ENCODE measurements at regions not wholly inside any gene's neighbourhood (a gene's known extent, or its start where the extent isn't known, plus 50 kb on each side); places are given as distances from the start of the nearest gene placed in this dataset.

DNA sequence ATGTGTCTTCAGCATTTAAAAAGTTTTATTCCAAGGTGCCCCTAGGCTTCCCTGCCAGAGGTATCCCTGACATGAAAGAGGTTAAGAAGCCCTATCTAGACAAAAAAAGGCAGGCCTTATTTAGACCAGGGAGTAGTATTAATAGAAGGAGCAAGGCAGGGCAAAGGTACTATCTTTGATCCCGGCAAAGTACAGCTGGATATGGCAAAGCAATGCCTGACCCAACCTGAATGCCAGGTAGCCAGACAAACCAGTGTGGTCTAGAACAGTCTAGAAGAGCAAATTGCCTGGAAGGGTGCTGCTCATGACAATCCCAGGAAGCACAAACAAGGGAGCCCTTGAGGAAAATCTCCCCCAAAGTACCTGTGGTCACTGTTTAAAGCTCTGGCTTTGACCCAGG, 62.6 kb upstream of the SYT13 start:
- no peak overlapping the region for H3K9ac ChIP-seq (ENCODE audit: low read length)

DNA sequence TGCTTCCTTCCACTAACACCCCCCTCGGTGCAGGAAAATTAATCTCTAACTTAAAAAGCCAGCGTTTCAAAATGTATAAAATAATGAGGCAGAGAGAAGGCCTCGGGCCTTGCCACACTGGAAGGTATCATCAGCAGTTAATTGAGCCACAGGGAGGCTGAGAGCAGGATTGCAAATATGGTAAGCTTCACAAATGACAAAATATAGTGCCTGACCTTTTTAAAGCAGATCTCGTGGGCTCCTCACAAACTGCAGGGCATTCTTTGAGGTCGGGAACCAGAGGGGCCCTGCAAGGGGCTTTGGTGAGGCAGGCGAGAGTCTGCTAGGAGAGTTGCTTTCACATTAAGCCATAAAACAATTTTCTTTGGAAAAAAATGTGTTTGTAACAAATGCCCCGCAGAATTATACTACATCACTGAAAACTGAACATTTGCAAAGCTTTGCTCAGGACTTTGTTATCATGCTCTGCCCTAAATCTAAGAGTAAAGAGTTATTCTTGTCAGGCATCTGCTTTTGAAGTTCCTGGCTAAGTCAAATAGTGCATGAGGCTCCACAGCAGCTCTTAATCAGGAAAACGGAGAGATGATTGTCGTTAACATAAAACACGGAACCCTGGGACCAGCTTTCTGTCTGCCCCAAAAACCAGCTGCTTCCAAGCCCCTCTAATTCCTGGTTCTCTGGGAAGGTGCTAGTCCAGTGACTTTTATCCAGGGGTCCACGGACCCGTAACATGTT, 61.4 kb upstream of the SYT13 start:
- no peaks in the 10 kb centered on the region for H3K4me1 ChIP-seq (ENCODE audit: control insufficient read depth, insufficient read depth, low read depth, low read length)
- H3K27me3 ChIP-seq (ENCODE audit: control insufficient read depth in 1 of 2, insufficient read depth in 1 of 2, low read length in 2 of 2), result peaks cover 7 to 85% of the 10 kb centered on the region in 2 experiments
- H3K4me3 ChIP-seq (ENCODE audit: insufficient read depth in 1 of 2, low read depth in 1 of 2, low read length in 2 of 2), result no peak overlapping the region
- no peak overlapping the region for H3K9ac ChIP-seq (ENCODE audit: low read length)
- no peak overlapping the region for H2BK15ac ChIP-seq (ENCODE audit: low read depth, poor library complexity, severe bottlenecking)
- no peak overlapping the region for H3K14ac ChIP-seq (ENCODE audit: low read length in 2 of 2)
- H4K8ac ChIP-seq (ENCODE audit: low read length), result no peak overlapping the region
- peak overlapping the region; percentile 40 to 48 for H3K18ac ChIP-seq (ENCODE audit: low read depth in 1 of 2, low read length in 2 of 2)
- 50% methylated on average over 6 of the region's 12 CpGs for WGBS
- DNase-seq, result peak; percentile 33
- H3K4ac ChIP-seq (ENCODE audit: low read depth in 1 of 2, low read length in 2 of 2), result no peak overlapping the region
- no peak overlapping the region for H2BK120ac ChIP-seq (ENCODE audit: low read depth, low read length)
- no peak overlapping the region for H3K27ac ChIP-seq (ENCODE audit: low read length, poor library complexity, severe bottlenecking)
- no peak overlapping the region for H2BK12ac ChIP-seq (ENCODE audit: low read length in 2 of 2)
- H2AFZ ChIP-seq (ENCODE audit: low read depth, low read length), result no peak overlapping the region
- H3K36me3 ChIP-seq (ENCODE audit: control insufficient read depth in 1 of 2, insufficient read depth in 2 of 2, low read depth in 1 of 2, low read length in 2 of 2), result no peaks in the 10 kb centered on the region
- no peak overlapping the region for H3K23ac ChIP-seq (ENCODE audit: low read length in 2 of 2)
- H3K9me3 ChIP-seq (ENCODE audit: control insufficient read depth, low read length), result no peaks in the 10 kb centered on the region
- no peak overlapping the region for H2BK5ac ChIP-seq (ENCODE audit: low read depth, low read length, poor library complexity, severe bottlenecking)
- no peak overlapping the region for H3K4me2 ChIP-seq (ENCODE audit: low read length, poor library complexity, severe bottlenecking)
- H2AK5ac ChIP-seq (ENCODE audit: low read length, severe bottlenecking), result no peak overlapping the region
- no peak overlapping the region for H4K91ac ChIP-seq (ENCODE audit: low read length)
- no peaks in the 10 kb centered on the region for H3K79me1 ChIP-seq (replicated peaks; ENCODE audit: low read length, poor library complexity, severe bottlenecking)

More for the DNA sequence above, 62.6 kb upstream of the SYT13 start:
- Histone ChIP-seq H2AFZ (ENCODE audit: low read depth, low read length) (no peak overlapping the region), H2BK120ac (ENCODE audit: low read depth, low read length) (no peak overlapping the region), H3K4ac (ENCODE audit: low read depth in 1 of 2, low read length in 2 of 2) (no peak overlapping the region), H3K18ac (ENCODE audit: low read depth in 1 of 2, low read length in 2 of 2) (no peak overlapping the region), H2AK5ac (ENCODE audit: low read length, severe bottlenecking) (no peak overlapping the region), H3K4me1 (ENCODE audit: control insufficient read depth, insufficient read depth, low read depth, low read length) (no peaks in the 10 kb centered on the region), H2BK15ac (ENCODE audit: low read depth, poor library complexity, severe bottlenecking) (no peak overlapping the region), H3K4me3 (ENCODE audit: insufficient read depth in 1 of 2, low read depth in 1 of 2, low read length in 2 of 2) (no peak overlapping the region), H4K8ac (ENCODE audit: low read length) (no peak overlapping the region), H3K9me3 (ENCODE audit: control insufficient read depth, low read length) (no peaks in the 10 kb centered on the region), H2BK5ac (ENCODE audit: low read depth, low read length, poor library complexity, severe bottlenecking) (no peak overlapping the region), H3K23ac (ENCODE audit: low read length in 2 of 2) (no peak overlapping the region), H3K14ac (ENCODE audit: low read length in 2 of 2) (no peak overlapping the region), H3K79me1 (replicated peaks; ENCODE audit: low read length, poor library complexity, severe bottlenecking) (no peaks in the 10 kb centered on the region), H4K91ac (ENCODE audit: low read length) (no peak overlapping the region), H3K27ac (ENCODE audit: low read length, poor library complexity, severe bottlenecking) (no peak overlapping the region), H3K36me3 (ENCODE audit: control insufficient read depth in 1 of 2, insufficient read depth in 2 of 2, low read depth in 1 of 2, low read length in 2 of 2) (no peaks in the 10 kb centered on the region), H3K4me2 (ENCODE audit: low read length, poor library complexity, severe bottlenecking) (no peak overlapping the region), H2BK12ac (ENCODE audit: low read length in 2 of 2) (no peak overlapping the region), H3K27me3 (ENCODE audit: control insufficient read depth in 1 of 2, insufficient read depth in 1 of 2, low read length in 2 of 2) (peaks cover 4 to 83% of the 10 kb centered on the region in 2 experiments)
- no peak for DNase-seq
- WGBS, result 94% methylated on average over 1 of the region's 1 CpG

DNA sequence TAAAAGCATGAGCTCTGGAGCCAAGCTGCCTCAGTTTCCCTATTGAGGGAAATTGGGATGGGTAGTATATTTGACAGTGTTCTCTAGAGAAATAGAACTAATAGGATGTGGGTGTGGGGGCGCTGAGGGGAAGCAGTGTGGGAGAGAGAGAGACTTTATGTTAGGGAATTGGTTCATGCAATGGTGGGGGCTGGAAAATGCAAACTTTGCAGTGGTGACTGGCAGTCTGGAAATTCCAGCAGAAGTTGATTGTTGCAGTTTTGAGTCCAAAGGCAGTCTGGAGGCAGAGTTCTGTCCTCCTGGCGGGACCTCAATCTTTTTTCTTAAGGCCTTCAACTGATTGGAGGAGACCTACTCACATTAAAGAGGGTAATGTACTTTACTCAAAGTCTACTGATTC, 59.4 kb upstream of the SYT13 start:
- Histone ChIP-seq H3K23ac (ENCODE audit: low read length in 2 of 2) (no peak overlapping the region), H3K79me1 (replicated peaks; ENCODE audit: low read length, poor library complexity, severe bottlenecking) (no peaks in the 10 kb centered on the region), H3K27ac (ENCODE audit: low read length, poor library complexity, severe bottlenecking) (no peak overlapping the region), H2BK5ac (ENCODE audit: low read depth, low read length, poor library complexity, severe bottlenecking) (no peak overlapping the region), H3K27me3 (ENCODE audit: control insufficient read depth in 1 of 2, insufficient read depth in 1 of 2, low read length in 2 of 2) (peaks cover 10 to 82% of the 10 kb centered on the region in 2 experiments), H2BK15ac (ENCODE audit: low read depth, poor library complexity, severe bottlenecking) (no peak overlapping the region), H2AK5ac (ENCODE audit: low read length, severe bottlenecking) (no peak overlapping the region), H3K9me3 (ENCODE audit: control insufficient read depth, low read length) (no peaks in the 10 kb centered on the region), H3K4me1 (ENCODE audit: control insufficient read depth, insufficient read depth, low read depth, low read length) (no peaks in the 10 kb centered on the region), H3K9ac (ENCODE audit: low read length) (no peak overlapping the region), H4K91ac (ENCODE audit: low read length) (no peak overlapping the region), H3K18ac (ENCODE audit: low read depth in 1 of 2, low read length in 2 of 2) (no peak overlapping the region), H3K4ac (ENCODE audit: low read depth in 1 of 2, low read length in 2 of 2) (no peak overlapping the region), H2AFZ (ENCODE audit: low read depth, low read length) (no peak overlapping the region), H3K36me3 (ENCODE audit: control insufficient read depth in 1 of 2, insufficient read depth in 2 of 2, low read depth in 1 of 2, low read length in 2 of 2) (no peaks in the 10 kb centered on the region), H4K8ac (ENCODE audit: low read length) (no peak overlapping the region), H3K4me3 (ENCODE audit: insufficient read depth in 1 of 2, low read depth in 1 of 2, low read length in 2 of 2) (no peak overlapping the region), H2BK120ac (ENCODE audit: low read depth, low read length) (no peak overlapping the region), H2BK12ac (ENCODE audit: low read length in 2 of 2) (no peak overlapping the region), H3K14ac (ENCODE audit: low read length in 2 of 2) (no peak overlapping the region), H3K4me2 (ENCODE audit: low read length, poor library complexity, severe bottlenecking) (no peak overlapping the region)
- no peak for DNase-seq
- WGBS, result 83% methylated on average over 1 of the region's 2 CpGs

DNA sequence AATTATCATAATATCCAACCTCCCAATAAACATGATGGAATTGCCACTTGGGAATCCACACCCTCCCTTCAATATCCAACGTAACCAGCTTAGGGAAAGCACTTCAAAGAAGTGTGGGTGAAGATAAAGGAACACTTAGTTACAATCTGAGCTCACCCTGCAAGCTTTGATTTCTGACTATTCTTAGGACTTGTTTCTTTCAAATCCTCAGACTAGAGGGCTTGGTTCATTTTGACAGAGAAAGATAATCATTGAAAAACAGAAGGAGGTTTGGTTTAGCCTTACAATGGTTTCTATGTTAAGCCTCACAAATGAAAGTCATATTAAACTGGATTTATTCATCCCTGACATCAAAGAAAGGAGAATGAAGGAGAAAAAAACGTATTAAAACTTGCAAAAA, 57.9 kb upstream of the SYT13 start:
- Histone ChIP-seq H4K91ac (ENCODE audit: low read length) (no peak overlapping the region), H3K4me1 (ENCODE audit: control insufficient read depth, insufficient read depth, low read depth, low read length) (peaks cover 2% of the 10 kb centered on the region), H3K9ac (ENCODE audit: low read length) (no peak overlapping the region), H3K9me3 (ENCODE audit: control insufficient read depth, low read length) (no peaks in the 10 kb centered on the region), H3K4me3 (ENCODE audit: insufficient read depth in 1 of 2, low read depth in 1 of 2, low read length in 2 of 2) (no peak overlapping the region), H3K14ac (ENCODE audit: low read length in 2 of 2) (no peak overlapping the region), H2BK15ac (ENCODE audit: low read depth, poor library complexity, severe bottlenecking) (no peak overlapping the region), H3K23ac (ENCODE audit: low read length in 2 of 2) (no peak overlapping the region), H3K27ac (ENCODE audit: low read length, poor library complexity, severe bottlenecking) (no peak overlapping the region), H3K79me1 (replicated peaks; ENCODE audit: low read length, poor library complexity, severe bottlenecking) (no peaks in the 10 kb centered on the region), H2AFZ (ENCODE audit: low read depth, low read length) (no peak overlapping the region), H3K27me3 (ENCODE audit: control insufficient read depth in 1 of 2, insufficient read depth in 1 of 2, low read length in 2 of 2) (peaks cover 10 to 79% of the 10 kb centered on the region in 2 experiments), H3K4me2 (ENCODE audit: low read length, poor library complexity, severe bottlenecking) (no peak overlapping the region), H3K18ac (ENCODE audit: low read depth in 1 of 2, low read length in 2 of 2) (no peak overlapping the region), H2AK5ac (ENCODE audit: low read length, severe bottlenecking) (no peak overlapping the region), H2BK5ac (ENCODE audit: low read depth, low read length, poor library complexity, severe bottlenecking) (no peak overlapping the region), H4K8ac (ENCODE audit: low read length) (no peak overlapping the region), H2BK120ac (ENCODE audit: low read depth, low read length) (no peak overlapping the region), H2BK12ac (ENCODE audit: low read length in 2 of 2) (no peak overlapping the region), H3K4ac (ENCODE audit: low read depth in 1 of 2, low read length in 2 of 2) (no peak overlapping the region), H3K36me3 (ENCODE audit: control insufficient read depth in 1 of 2, insufficient read depth in 2 of 2, low read depth in 1 of 2, low read length in 2 of 2) (no peaks in the 10 kb centered on the region)
- no CpG with 5 or more reads among the region's 2 CpGs for WGBS
- no peak for DNase-seq
